Astrocyte (in vitro differentiated cells and primary cell): ENCODE measurements at regions not wholly inside any gene's neighbourhood (a gene's known extent, or its start where the extent isn't known, plus 50 kb on each side); places are given as distances from the start of the nearest gene placed in this dataset.
A peak's percentile ranks its signal among the peaks of the same experiment; 100 is the strongest.

Source experiments
- DNase-seq: peaks from one replicate; pipeline ENCODE4 v3.0.0-alpha.2; 2010; ENCODE audit warnings: low read depth
- FAIRE-seq: peaks from 2 replicates; lab custom pipeline; 2011; peaks lifted over from hg19 to GRCh38; lab: Jason Lieb, UNC
- H2AFZ ChIP-seq: 2 replicates; pipeline ENCODE4 v1.6.0; 2012; ENCODE audit warnings: low read depth, low read length, inconsistent platforms
- H3K27ac ChIP-seq: 2 replicates; pipeline ENCODE4 v1.5.1; 2011; ENCODE audit warnings: low read depth, low read length, inconsistent platforms
- H3K27me3 ChIP-seq: 2 replicates; pipeline ENCODE4 v1.6.0; 2011; ENCODE audit warnings: low read length, inconsistent platforms; ENCODE audit not compliant: insufficient read depth
- H3K36me3 ChIP-seq: 2 replicates; pipeline ENCODE4 v1.5.1; 2011; ENCODE audit warnings: low read length, inconsistent platforms; ENCODE audit not compliant: insufficient read depth
- H3K4me1 ChIP-seq: 2 replicates; pipeline ENCODE4 v1.5.1; 2011; ENCODE audit warnings: low read length, inconsistent platforms; ENCODE audit not compliant: insufficient read depth
- H3K4me2 ChIP-seq: 2 replicates; pipeline ENCODE4 v1.6.0; 2012; ENCODE audit warnings: low read length, inconsistent platforms
- H3K4me3 ChIP-seq: 2 replicates; pipeline ENCODE4 v1.5.1; 2011; ENCODE audit warnings: low read depth, mild to moderate bottlenecking, low read length, inconsistent platforms; ENCODE audit not compliant: insufficient read depth
- H3K79me2 ChIP-seq: 2 replicates; pipeline ENCODE4 v1.6.0; 2012; ENCODE audit warnings: mild to moderate bottlenecking, low read length, inconsistent platforms; ENCODE audit not compliant: insufficient read depth
- H3K9ac ChIP-seq: 2 replicates; pipeline ENCODE4 v1.6.0; 2012; ENCODE audit warnings: mild to moderate bottlenecking, low read length, inconsistent platforms
- H3K9me3 ChIP-seq: 2 replicates; pipeline ENCODE4 v1.5.1; 2012; ENCODE audit warnings: low read depth, mild to moderate bottlenecking, low read length, inconsistent platforms; ENCODE audit not compliant: insufficient read depth
- H4K20me1 ChIP-seq: 2 replicates; pipeline ENCODE4 v1.6.0; 2012; ENCODE audit warnings: low read length, inconsistent platforms; ENCODE audit not compliant: insufficient read depth
- H3K27ac Mint-ChIP-seq: one replicate; pipeline ENCODE4 v1.8.0; 2021; ENCODE audit warnings: mild to moderate bottlenecking, mixed read lengths; ENCODE audit not compliant: unreplicated experiment
- H3K27me3 Mint-ChIP-seq: one replicate; pipeline ENCODE4 v1.8.0; 2021; ENCODE audit warnings: low read depth, mixed read lengths; ENCODE audit not compliant: unreplicated experiment
- H3K36me3 Mint-ChIP-seq: one replicate; pipeline ENCODE4 v1.8.0; 2021; ENCODE audit warnings: low read depth, mixed read lengths; ENCODE audit not compliant: unreplicated experiment
- H3K4me1 Mint-ChIP-seq: one replicate; pipeline ENCODE4 v1.8.0; 2021; ENCODE audit warnings: low read depth, mixed read lengths; ENCODE audit not compliant: unreplicated experiment
- H3K4me3 Mint-ChIP-seq: one replicate; pipeline ENCODE4 v1.8.0; 2021; ENCODE audit warnings: mild to moderate bottlenecking, moderate library complexity, mixed read lengths; ENCODE audit not compliant: unreplicated experiment
- H3K9me3 Mint-ChIP-seq: one replicate; pipeline ENCODE4 v1.8.0; 2021; ENCODE audit warnings: mild to moderate bottlenecking, mixed read lengths; ENCODE audit not compliant: unreplicated experiment
- CTCF ChIP-seq: IDR thresholded peaks from 2 replicates; pipeline ENCODE4 v1.5.1; 2011; ENCODE audit warnings: low read depth, mild to moderate bottlenecking, inconsistent platforms, low read length, moderate library complexity; ENCODE audit not compliant: insufficient read depth
- EZH2 ChIP-seq: IDR thresholded peaks from 2 replicates; pipeline ENCODE4 v1.6.1; 2012; ENCODE audit warnings: mild to moderate bottlenecking, low read length, inconsistent platforms; ENCODE audit not compliant: insufficient read depth

GRCh38 chr13:109945206-109945960, 159.0 kb upstream of the IRS2 start:
- Histone ChIP-seq H3K79me2 (no peaks in the 10 kb centered on the region), H3K9me3 (peaks cover 3% of the 10 kb centered on the region), H3K36me3 (no peaks in the 10 kb centered on the region), H3K4me3 (no peak overlapping the region), H3K9ac (no peak overlapping the region), H2AFZ (no peak overlapping the region), H3K27ac (no peak overlapping the region), H4K20me1 (no peaks in the 10 kb centered on the region), H3K4me1 (no peaks in the 10 kb centered on the region), H3K4me2 (no peak overlapping the region), H3K27me3 (no peaks in the 10 kb centered on the region)
- no peak overlapping the region for H3K27ac Mint-ChIP-seq
- H3K4me1 Mint-ChIP-seq, result peaks cover 3% of the 10 kb centered on the region
- no peaks in the 10 kb centered on the region for H3K36me3 Mint-ChIP-seq
- peak; percentile 57 for DNase-seq
- peaks cover 7% of the 10 kb centered on the region for H3K9me3 Mint-ChIP-seq
- no peak overlapping the region for H3K4me3 Mint-ChIP-seq
- no peaks in the 10 kb centered on the region for H3K27me3 Mint-ChIP-seq
- FAIRE-seq, result peak; percentile 50
- TF ChIP-seq EZH2 (no peak), CTCF (no peak)

- TF ChIP-seq EZH2, result no peak
- TF ChIP-seq CTCF, result no peak
- no peak overlapping the region for H3K27ac Mint-ChIP-seq
Measured at GRCh38 chr13:109941951-109942350, 155.6 kb upstream of the IRS2 start.

GRCh38 chr13:109941221-109941620, 154.8 kb upstream of the IRS2 start:
- H3K36me3 Mint-ChIP-seq, result no peaks in the 10 kb centered on the region
- H3K27ac Mint-ChIP-seq, result no peak overlapping the region
- Histone ChIP-seq H3K79me2 (no peaks in the 10 kb centered on the region), H3K4me2 (no peak overlapping the region), H3K4me3 (no peak overlapping the region), H3K9me3 (peaks cover 3% of the 10 kb centered on the region), H3K27ac (no peak overlapping the region), H3K9ac (no peak overlapping the region), H2AFZ (no peak overlapping the region), H3K27me3 (no peaks in the 10 kb centered on the region), H4K20me1 (no peaks in the 10 kb centered on the region), H3K4me1 (peaks cover 5% of the 10 kb centered on the region), H3K36me3 (no peaks in the 10 kb centered on the region)
- H3K4me3 Mint-ChIP-seq, result no peak overlapping the region
- DNase-seq (no peak), FAIRE-seq (no peak)
- peaks cover 7% of the 10 kb centered on the region for H3K9me3 Mint-ChIP-seq
- peaks cover 3% of the 10 kb centered on the region for H3K4me1 Mint-ChIP-seq
- TF ChIP-seq CTCF (no peak), EZH2 (no peak)
- H3K27me3 Mint-ChIP-seq, result no peaks in the 10 kb centered on the region

More at GRCh38 chr13:109941951-109942350, 155.6 kb upstream of the IRS2 start:
- Histone ChIP-seq H3K79me2 (no peaks in the 10 kb centered on the region), H3K4me1 (peaks cover 5% of the 10 kb centered on the region), H2AFZ (no peak overlapping the region), H3K4me3 (no peak overlapping the region), H3K9ac (no peak overlapping the region), H3K27me3 (no peaks in the 10 kb centered on the region), H4K20me1 (no peaks in the 10 kb centered on the region), H3K4me2 (no peak overlapping the region), H3K27ac (no peak overlapping the region), H3K9me3 (peaks cover 3% of the 10 kb centered on the region), H3K36me3 (no peaks in the 10 kb centered on the region)
- Mint-ChIP-seq H3K4me1 (peaks cover 3% of the 10 kb centered on the region), H3K27me3 (no peaks in the 10 kb centered on the region), H3K36me3 (no peaks in the 10 kb centered on the region), H3K4me3 (no peak overlapping the region), H3K9me3 (peaks cover 7% of the 10 kb centered on the region)
- no peak for DNase-seq
- FAIRE-seq, result no peak
